ENCODE measurements at regions not wholly inside any gene's neighbourhood (a gene's known extent, or its start where the extent isn't known, plus 50 kb on each side); places are given as distances from the start of the nearest gene placed in this dataset.

DNA sequence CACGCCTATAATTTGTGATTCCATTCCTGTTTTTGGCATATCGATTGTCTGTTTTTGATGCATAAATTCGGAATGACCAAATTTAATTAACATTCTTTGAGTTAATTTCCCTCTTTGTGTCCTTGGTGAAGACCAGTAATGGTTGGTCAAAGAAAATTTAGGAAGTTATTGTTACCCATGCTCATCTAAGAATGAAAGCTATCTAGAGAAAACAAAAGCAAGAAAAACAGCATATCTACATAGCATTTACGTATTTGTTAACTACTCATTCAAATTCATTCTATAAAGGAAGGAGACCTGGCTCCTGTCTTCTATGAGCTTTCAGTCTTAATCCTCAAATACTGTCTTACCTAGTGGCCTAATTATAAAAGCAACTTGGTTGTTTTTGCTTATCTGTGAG is 59.2 kb upstream of the CHST9 start:
- TF ChIP-seq, protein P1, sequence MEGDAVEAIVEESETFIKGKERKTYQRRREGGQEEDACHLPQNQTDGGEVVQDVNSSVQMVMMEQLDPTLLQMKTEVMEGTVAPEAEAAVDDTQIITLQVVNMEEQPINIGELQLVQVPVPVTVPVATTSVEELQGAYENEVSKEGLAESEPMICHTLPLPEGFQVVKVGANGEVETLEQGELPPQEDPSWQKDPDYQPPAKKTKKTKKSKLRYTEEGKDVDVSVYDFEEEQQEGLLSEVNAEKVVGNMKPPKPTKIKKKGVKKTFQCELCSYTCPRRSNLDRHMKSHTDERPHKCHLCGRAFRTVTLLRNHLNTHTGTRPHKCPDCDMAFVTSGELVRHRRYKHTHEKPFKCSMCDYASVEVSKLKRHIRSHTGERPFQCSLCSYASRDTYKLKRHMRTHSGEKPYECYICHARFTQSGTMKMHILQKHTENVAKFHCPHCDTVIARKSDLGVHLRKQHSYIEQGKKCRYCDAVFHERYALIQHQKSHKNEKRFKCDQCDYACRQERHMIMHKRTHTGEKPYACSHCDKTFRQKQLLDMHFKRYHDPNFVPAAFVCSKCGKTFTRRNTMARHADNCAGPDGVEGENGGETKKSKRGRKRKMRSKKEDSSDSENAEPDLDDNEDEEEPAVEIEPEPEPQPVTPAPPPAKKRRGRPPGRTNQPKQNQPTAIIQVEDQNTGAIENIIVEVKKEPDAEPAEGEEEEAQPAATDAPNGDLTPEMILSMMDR (IDR thresholded peaks at IDR 0.05) = no peak
- TF ChIP-seq POLR2A (IDR thresholded peaks at IDR 0.05; ENCODE audit: low read depth) (no peak), EP300 (IDR thresholded peaks at IDR 0.05) (no peak)

Measured in esophagus muscularis mucosa (tissue), 4 donors.